Body of pancreas (tissue), 4 donors: ENCODE measurements at regions not wholly inside any gene's neighbourhood (a gene's known extent, or its start where the extent isn't known, plus 50 kb on each side); places are given as distances from the start of the nearest gene placed in this dataset.

Source experiments
- ATAC-seq: fragments of 150-250 bp; one replicate; pipeline ENCODE4 v1.9.1; 2016
- DNase-seq, 4 donors: peaks; one replicate each; pipeline ENCODE4 v3.0.0-alpha.2; 2019
- H3K27ac ChIP-seq, 4 donors: fragments of 200-600 bp; sonication (generic); 1 replicate in 3 of 4; 2 replicates in 1 of 4; pipeline versions ENCODE4 v1.5.1 to v1.6.1; 2016 to 2019; ENCODE audit warnings: mild to moderate bottlenecking in 1 of 4, mixed read lengths in 1 of 4, moderate library complexity in 1 of 4
- H3K27me3 ChIP-seq, 2 donors: fragments of 200-600 bp; sonication (generic); one replicate each; pipeline ENCODE4 v1.6.0; 2016; ENCODE audit warnings: mild to moderate bottlenecking in 1 of 2
- H3K36me3 ChIP-seq, 2 donors: fragments of 200-600 bp; sonication (generic); replicated peaks in 1 of 2; 2 replicates each; pipeline ENCODE4 v1.5.1; 2016; ENCODE audit warnings: low read depth in 2 of 2; ENCODE audit not compliant: insufficient read depth in 1 of 2
- H3K4me1 ChIP-seq: fragments of 200-600 bp; sonication (generic); one replicate; pipeline ENCODE4 v1.6.0; 2016
- H3K4me3 ChIP-seq, 2 donors: fragments of 200-600 bp; sonication (generic); 1 replicate in 1 of 2; 2 replicates in 1 of 2; pipeline ENCODE4 v1.5.1; 2016 to 2019
- H3K9me3 ChIP-seq, 3 donors: fragments of 200-600 bp; sonication (generic); 1 replicate in 2 of 3; 2 replicates in 1 of 3; pipeline ENCODE4 v1.5.1; 2016
- CTCF ChIP-seq, 7 experiments: fragments of 450-650 bp in 4 of 7; fragments of 200-600 bp in 3 of 7; sonication (generic) in 3 of 7; IDR thresholded peaks; one replicate each; pipeline ENCODE4 v1.5.1; 2016 to 2019; ENCODE audit warnings: antibody characterized with exemption in 7 of 7
- POLR2A ChIP-seq, 3 donors: fragments of 450-650 bp; IDR thresholded peaks; one replicate each; pipeline ENCODE4 v1.6.1; 2016; ENCODE audit warnings: antibody characterized with exemption in 3 of 3, mild to moderate bottlenecking in 2 of 3
- WGBS, 2 donors: methylation state at CpG; one replicate each; pipeline ENCODE4 v1.1.5; 2017; 5-methylcytosine and 5-hydroxymethylcytosine counted together
- intact Hi-C: fragments of 100-400 bp; cut with DNase I; formaldehyde crosslinking; loops from one replicate; pipeline ENCODE4 v1.15.1; 2023

- no peak overlapping the region for H3K4me3 ChIP-seq
- no peak for ATAC-seq
- H3K27me3 ChIP-seq, result no peaks in the 10 kb centered on the region
- H3K36me3 ChIP-seq, result no peaks in the 10 kb centered on the region
- no peaks in the 10 kb centered on the region for H3K9me3 ChIP-seq
- no peak for DNase-seq
- no peaks in the 10 kb centered on the region for H3K4me1 ChIP-seq
- TF ChIP-seq CTCF (IDR thresholded peaks at IDR 0.05) (no peak), POLR2A (IDR thresholded peaks at IDR 0.05) (no peak)
- intact Hi-C loops, result no loop called here
- H3K27ac ChIP-seq, result no peak overlapping the region
Measured at GRCh38 chrX:46070421-46070820, 474.8 kb downstream of the ZNF674 start.

DNA sequence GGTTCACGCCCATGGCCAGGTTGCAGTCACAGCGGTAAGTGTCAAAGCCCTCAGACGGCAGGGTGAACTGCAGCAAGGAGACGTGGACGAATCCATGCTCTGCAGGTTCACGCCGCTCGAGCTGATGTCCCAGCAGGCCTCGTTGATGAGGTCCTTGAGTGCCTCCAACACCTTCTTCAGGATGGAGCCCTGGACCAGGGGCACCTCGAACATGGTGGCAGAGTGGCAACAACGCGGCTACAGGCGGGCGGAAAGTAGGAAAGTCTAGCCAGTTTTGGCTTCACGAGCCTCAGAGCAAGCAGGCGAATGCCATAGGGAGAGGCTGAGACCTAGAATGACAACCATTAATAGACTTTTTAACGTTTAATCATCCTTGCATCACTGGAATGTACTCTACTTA is 485.9 kb downstream of the ZNF674 start:
- H3K27ac ChIP-seq, result no peak overlapping the region
- no peaks in the 10 kb centered on the region for H3K36me3 ChIP-seq
- H3K4me3 ChIP-seq, result no peak overlapping the region
- no peaks in the 10 kb centered on the region for H3K4me1 ChIP-seq
- DNase-seq (no peak), ATAC-seq (no peak)
- intact Hi-C loops, result no loop called here
- no peaks in the 10 kb centered on the region for H3K27me3 ChIP-seq
- WGBS, 2 donors, result 67 to 71% methylated on average over 10 to 13 of the region's 17 CpGs
- no peaks in the 10 kb centered on the region for H3K9me3 ChIP-seq
- TF ChIP-seq POLR2A (IDR thresholded peaks at IDR 0.05) (no peak), CTCF (IDR thresholded peaks at IDR 0.05) (no peak)

DNA sequence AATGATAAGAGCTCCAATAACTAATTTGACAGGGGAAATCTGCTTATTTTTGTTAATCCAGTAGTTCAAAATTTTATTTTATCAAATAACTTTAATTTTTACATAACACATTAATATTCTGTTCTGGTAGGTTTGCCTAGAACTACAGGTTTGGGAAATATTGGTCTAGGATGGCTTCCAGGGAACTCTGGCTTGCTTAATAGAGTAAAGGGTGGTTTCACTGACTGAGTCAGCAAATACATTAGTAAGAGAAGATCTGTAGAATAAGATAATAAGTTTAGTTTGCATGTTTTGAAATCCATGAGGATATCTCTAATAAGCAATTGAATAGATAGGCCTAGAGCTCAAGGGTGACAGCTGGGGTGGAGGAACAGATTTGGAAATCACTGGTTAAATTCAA is 500.7 kb downstream of the ZNF674 start:
- Histone ChIP-seq H3K27me3 (no peaks in the 10 kb centered on the region), H3K4me3 (no peak overlapping the region), H3K36me3 (no peaks in the 10 kb centered on the region), H3K27ac (no peak overlapping the region), H3K9me3 (no peaks in the 10 kb centered on the region), H3K4me1 (no peaks in the 10 kb centered on the region)
- intact Hi-C loops, result no loop called here
- no peak for DNase-seq
- TF ChIP-seq POLR2A (IDR thresholded peaks at IDR 0.05) (no peak), CTCF (IDR thresholded peaks at IDR 0.05) (no peak)
- ATAC-seq, result no peak

DNA sequence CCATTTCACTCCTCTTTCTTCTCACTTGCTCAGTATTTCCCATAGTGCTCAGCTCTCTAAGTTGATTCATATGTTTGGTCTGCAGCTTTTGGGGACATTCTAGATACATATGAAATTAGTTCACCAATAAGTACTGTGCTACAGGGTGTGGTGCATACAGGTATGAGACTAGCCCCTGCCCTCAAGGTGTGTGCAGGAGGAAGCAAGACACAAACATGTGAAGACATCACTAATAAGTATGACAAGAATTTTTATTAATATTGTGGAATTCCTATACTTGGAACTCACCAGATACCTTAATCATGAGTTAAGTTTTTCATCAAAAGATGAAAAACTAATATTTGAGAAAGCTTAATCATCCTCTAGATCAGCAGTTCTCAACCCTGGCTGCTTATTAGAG is 505.2 kb downstream of the ZNF674 start:
- ATAC-seq (no peak), DNase-seq (no peak)
- no peak for TF ChIP-seq POLR2A (IDR thresholded peaks at IDR 0.05)
- TF ChIP-seq CTCF (IDR thresholded peaks at IDR 0.05), result no peak
- H3K36me3 ChIP-seq, result no peaks in the 10 kb centered on the region
- H3K27ac ChIP-seq, result no peak overlapping the region
- no peak overlapping the region for H3K4me3 ChIP-seq
- H3K9me3 ChIP-seq, result no peaks in the 10 kb centered on the region
- intact Hi-C loops, result no loop called here
- H3K27me3 ChIP-seq, result no peaks in the 10 kb centered on the region
- no peaks in the 10 kb centered on the region for H3K4me1 ChIP-seq

DNA sequence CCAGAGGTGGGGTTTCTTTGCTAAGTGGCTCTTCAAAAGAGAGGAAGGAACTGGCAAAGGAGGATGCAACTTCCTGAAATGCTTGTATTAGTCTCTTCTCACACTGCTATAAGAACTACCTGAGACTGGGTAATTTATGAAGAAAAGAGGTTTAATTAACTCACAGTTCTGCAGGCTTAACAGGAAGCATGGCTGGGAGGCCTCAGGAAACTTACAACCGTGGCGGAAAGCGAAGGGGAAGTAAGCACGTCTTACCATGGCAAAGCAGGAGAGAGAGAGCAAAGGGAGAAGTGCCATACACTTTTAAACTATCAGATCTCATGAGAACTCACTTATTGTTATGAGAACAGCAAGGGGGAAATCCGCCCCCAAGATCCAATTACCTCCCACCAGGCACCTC is 505.7 kb downstream of the ZNF674 start:
- Histone ChIP-seq H3K36me3 (no peaks in the 10 kb centered on the region), H3K4me3 (no peak overlapping the region), H3K9me3 (no peaks in the 10 kb centered on the region), H3K4me1 (no peaks in the 10 kb centered on the region), H3K27me3 (no peaks in the 10 kb centered on the region), H3K27ac (no peak overlapping the region)
- no peak for DNase-seq
- no peak for TF ChIP-seq CTCF (IDR thresholded peaks at IDR 0.05)
- TF ChIP-seq POLR2A (IDR thresholded peaks at IDR 0.05), result no peak
- 54 to 56% methylated on average over 5 of the region's 5 CpGs for WGBS, 2 donors
- no peak for ATAC-seq
- intact Hi-C loops, result no loop called here
